Endothelial cell (in vitro differentiated cells): ENCODE measurements at regions not wholly inside any gene's neighbourhood (a gene's known extent, or its start where the extent isn't known, plus 50 kb on each side); places are given as distances from the start of the nearest gene placed in this dataset.

ENCODE experiments used
- DNase-seq: peaks from one replicate; pipeline ENCODE4 v3.0.0; 2021; ENCODE audit warnings: low spot score
- H3K27ac Mint-ChIP-seq: one replicate; pipeline ENCODE4 v1.8.0; 2021; ENCODE audit warnings: mixed read lengths, inconsistent platforms; ENCODE audit not compliant: unreplicated experiment
- H3K27me3 Mint-ChIP-seq: one replicate; pipeline ENCODE4 v1.8.0; 2021; ENCODE audit warnings: mild to moderate bottlenecking, moderate library complexity, mixed read lengths, inconsistent platforms; ENCODE audit not compliant: unreplicated experiment
- H3K36me3 Mint-ChIP-seq: one replicate; pipeline ENCODE4 v1.8.0; 2021; ENCODE audit warnings: mild to moderate bottlenecking, low read depth, mixed read lengths, inconsistent platforms; ENCODE audit not compliant: unreplicated experiment
- H3K4me1 Mint-ChIP-seq: one replicate; pipeline ENCODE4 v1.8.0; 2021; ENCODE audit warnings: mild to moderate bottlenecking, mixed read lengths, inconsistent platforms; ENCODE audit not compliant: unreplicated experiment
- H3K4me3 Mint-ChIP-seq: one replicate; pipeline ENCODE4 v1.8.0; 2021; ENCODE audit warnings: mild to moderate bottlenecking, mixed read lengths, inconsistent platforms; ENCODE audit not compliant: unreplicated experiment
- H3K9me3 Mint-ChIP-seq: one replicate; pipeline ENCODE4 v1.8.0; 2021; ENCODE audit warnings: mixed read lengths, inconsistent platforms; ENCODE audit not compliant: unreplicated experiment
- TF ChIP-seq, protein P1 (sequence below): fragments of 200-600 bp; sonication (generic); IDR thresholded peaks from one replicate; pipeline ENCODE4 v1.5.0; 2021; ENCODE audit warnings: antibody characterized with exemption; ENCODE audit not compliant: unreplicated experiment

DNA sequence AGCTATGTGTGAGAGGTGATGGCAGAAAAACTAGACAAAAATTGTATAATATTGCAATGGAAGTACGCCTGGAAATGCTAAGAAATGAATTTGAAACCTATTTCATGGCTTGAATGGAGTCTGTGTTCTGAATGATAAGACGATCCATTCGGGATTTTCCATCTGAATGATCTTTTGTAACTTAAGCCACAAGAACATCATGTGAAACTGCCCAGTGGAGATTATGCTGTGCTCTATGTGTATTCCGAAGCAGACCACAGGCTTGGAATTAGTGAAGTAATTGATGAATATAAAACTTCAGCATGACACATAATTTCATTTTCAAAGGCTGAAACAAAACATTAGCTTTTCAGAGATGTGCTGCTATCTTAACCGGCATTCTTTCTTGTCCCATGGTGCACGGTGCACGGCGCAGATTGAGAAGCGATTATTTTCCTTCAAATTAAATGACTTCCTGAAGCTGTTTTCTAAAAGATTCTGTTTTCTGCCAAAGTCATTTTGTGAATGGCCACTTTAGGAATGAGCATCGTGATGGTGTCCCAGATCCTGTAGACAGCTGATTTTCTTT, 652.9 kb downstream of the PLA2G4A start:
- no peak overlapping the region for H3K27ac Mint-ChIP-seq
- H3K27me3 Mint-ChIP-seq: no peaks in the 10 kb centered on the region
- H3K4me1 Mint-ChIP-seq: no peaks in the 10 kb centered on the region
- H3K4me3 Mint-ChIP-seq: no peak overlapping the region
- H3K9me3 Mint-ChIP-seq: no peaks in the 10 kb centered on the region
- no peaks in the 10 kb centered on the region for H3K36me3 Mint-ChIP-seq
- DNase-seq: no peak
- TF ChIP-seq, protein P1, sequence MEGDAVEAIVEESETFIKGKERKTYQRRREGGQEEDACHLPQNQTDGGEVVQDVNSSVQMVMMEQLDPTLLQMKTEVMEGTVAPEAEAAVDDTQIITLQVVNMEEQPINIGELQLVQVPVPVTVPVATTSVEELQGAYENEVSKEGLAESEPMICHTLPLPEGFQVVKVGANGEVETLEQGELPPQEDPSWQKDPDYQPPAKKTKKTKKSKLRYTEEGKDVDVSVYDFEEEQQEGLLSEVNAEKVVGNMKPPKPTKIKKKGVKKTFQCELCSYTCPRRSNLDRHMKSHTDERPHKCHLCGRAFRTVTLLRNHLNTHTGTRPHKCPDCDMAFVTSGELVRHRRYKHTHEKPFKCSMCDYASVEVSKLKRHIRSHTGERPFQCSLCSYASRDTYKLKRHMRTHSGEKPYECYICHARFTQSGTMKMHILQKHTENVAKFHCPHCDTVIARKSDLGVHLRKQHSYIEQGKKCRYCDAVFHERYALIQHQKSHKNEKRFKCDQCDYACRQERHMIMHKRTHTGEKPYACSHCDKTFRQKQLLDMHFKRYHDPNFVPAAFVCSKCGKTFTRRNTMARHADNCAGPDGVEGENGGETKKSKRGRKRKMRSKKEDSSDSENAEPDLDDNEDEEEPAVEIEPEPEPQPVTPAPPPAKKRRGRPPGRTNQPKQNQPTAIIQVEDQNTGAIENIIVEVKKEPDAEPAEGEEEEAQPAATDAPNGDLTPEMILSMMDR: no peak

- H3K4me1 Mint-ChIP-seq: no peaks in the 10 kb centered on the region
- TF ChIP-seq, protein P1: no peak
- no peaks in the 10 kb centered on the region for H3K27me3 Mint-ChIP-seq
- H3K27ac Mint-ChIP-seq: no peak overlapping the region
- DNase-seq: no peak
- H3K4me3 Mint-ChIP-seq: no peak overlapping the region
- H3K36me3 Mint-ChIP-seq: no peaks in the 10 kb centered on the region
- H3K9me3 Mint-ChIP-seq: no peaks in the 10 kb centered on the region
These were observed 661.5 kb downstream of the PLA2G4A start for GRCh38 chr1:187490266-187490665.

GRCh38 chr1:187491082-187491720, 662.5 kb downstream of the PLA2G4A start:
- DNase-seq: no peak
- H3K27me3 Mint-ChIP-seq: no peaks in the 10 kb centered on the region
- TF ChIP-seq, protein P1: no peak

DNA sequence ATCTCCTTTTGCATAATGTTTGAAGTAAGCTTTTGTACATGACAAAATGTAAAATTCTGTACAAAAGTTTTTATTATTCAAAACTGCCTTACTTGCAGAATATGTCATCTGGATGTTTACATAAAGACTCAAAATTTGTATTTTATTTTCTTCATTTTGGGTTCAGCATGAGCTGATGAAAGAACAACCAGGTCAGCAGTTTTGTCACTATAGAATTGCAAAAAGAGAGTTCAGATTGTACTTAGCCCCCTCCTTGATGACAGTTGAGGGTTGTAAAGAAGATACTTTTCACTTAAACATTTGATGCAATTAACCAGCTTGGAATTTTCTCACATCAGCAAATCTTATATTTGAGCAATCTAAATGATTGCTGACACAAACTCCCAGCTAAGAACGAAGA, 669.3 kb downstream of the PLA2G4A start:
- H3K4me1 Mint-ChIP-seq: no peaks in the 10 kb centered on the region
- no peak overlapping the region for H3K27ac Mint-ChIP-seq
- H3K9me3 Mint-ChIP-seq: no peaks in the 10 kb centered on the region
- no peaks in the 10 kb centered on the region for H3K27me3 Mint-ChIP-seq
- H3K4me3 Mint-ChIP-seq: no peak overlapping the region
- TF ChIP-seq, protein P1: no peak
- H3K36me3 Mint-ChIP-seq: no peaks in the 10 kb centered on the region
- no peak for DNase-seq

More at GRCh38 chr1:187491082-187491720, 662.5 kb downstream of the PLA2G4A start:
- Mint-ChIP-seq H3K9me3 (no peaks in the 10 kb centered on the region), H3K4me1 (no peaks in the 10 kb centered on the region), H3K27ac (no peak overlapping the region), H3K4me3 (no peak overlapping the region), H3K36me3 (no peaks in the 10 kb centered on the region)

GRCh38 chr1:187504779-187505178, 676.0 kb downstream of the PLA2G4A start:
- H3K27me3 Mint-ChIP-seq: no peaks in the 10 kb centered on the region

More at GRCh38 chr1:187504779-187505178, 676.0 kb downstream of the PLA2G4A start:
- Mint-ChIP-seq H3K27ac (no peak overlapping the region), H3K9me3 (no peaks in the 10 kb centered on the region), H3K4me1 (no peaks in the 10 kb centered on the region), H3K4me3 (no peak overlapping the region), H3K36me3 (no peaks in the 10 kb centered on the region)
- DNase-seq: no peak
- TF ChIP-seq, protein P1: no peak
